MV-4-11 (cell line): ENCODE measurements at regions not wholly inside any gene's neighbourhood (a gene's known extent, or its start where the extent isn't known, plus 50 kb on each side); places are given as distances from the start of the nearest gene placed in this dataset.

Experiments used
- DNase-seq: peaks from one replicate; lab custom pipeline; 2025; lab: John Stamatoyannopoulos, UW

- DNase-seq: no peak
Measured at GRCh38 chr7:25885057-25885576, 266.9 kb upstream of the NFE2L3 start.

- DNase-seq: no peak
Measured at GRCh38 chr7:25886387-25887240, 265.4 kb upstream of the NFE2L3 start.

- no peak for DNase-seq
Measured at GRCh38 chr7:25887266-25887665, 264.7 kb upstream of the NFE2L3 start.

- no peak for DNase-seq
Measured at GRCh38 chr7:25887795-25888559, 264.0 kb upstream of the NFE2L3 start.

- no peak for DNase-seq
Measured at GRCh38 chr7:25889765-25890164, 262.2 kb upstream of the NFE2L3 start.

- no peak for DNase-seq
Measured at GRCh38 chr7:25891591-25891990, 260.4 kb upstream of the NFE2L3 start.

GRCh38 chr7:25893436-25893835 lies 258.6 kb upstream of the NFE2L3 start:
- DNase-seq: no peak

- DNase-seq: no peak
Measured at GRCh38 chr7:25894002-25894901, 257.7 kb upstream of the NFE2L3 start.

- peak; percentile 98 for DNase-seq
Measured at GRCh38 chr7:25894902-25895791, 256.9 kb upstream of the NFE2L3 start.

- no peak for DNase-seq
Measured at GRCh38 chr7:25895792-25896171, 256.2 kb upstream of the NFE2L3 start.

- peak; percentile 69 for DNase-seq
Measured at GRCh38 chr7:25897261-25897782, 254.7 kb upstream of the NFE2L3 start.

GRCh38 chr7:25900245-25900644 lies 251.8 kb upstream of the NFE2L3 start:
- DNase-seq: no peak

- no peak for DNase-seq
Measured at GRCh38 chr7:25900877-25901276, 251.1 kb upstream of the NFE2L3 start.

GRCh38 chr7:25901658-25902057 lies 250.3 kb upstream of the NFE2L3 start:
- DNase-seq: no peak

- no peak for DNase-seq
Measured at GRCh38 chr7:25906003-25906402, 246.0 kb upstream of the NFE2L3 start.

- no peak for DNase-seq
Measured at GRCh38 chr7:25906760-25907159, 245.2 kb upstream of the NFE2L3 start.

GRCh38 chr7:25907214-25907613 lies 244.8 kb upstream of the NFE2L3 start:
- no peak for DNase-seq

- DNase-seq: no peak
Measured at GRCh38 chr7:25907731-25908130, 244.3 kb upstream of the NFE2L3 start.

GRCh38 chr7:25908154-25908949 lies 243.6 kb upstream of the NFE2L3 start:
- peak; percentile 56 for DNase-seq
